Thymus (tissue), 11 donors: ENCODE measurements at regions not wholly inside any gene's neighbourhood (a gene's known extent, or its start where the extent isn't known, plus 50 kb on each side); places are given as distances from the start of the nearest gene placed in this dataset.

Experiments
- DNase-seq, 9 donors: peaks; one replicate each; pipeline ENCODE4 v3.0.0-alpha.2; 2013; ENCODE audit warnings: low spot score in 9 of 9, low read depth in 6 of 9, missing footprints in 1 of 9
- H3K27ac ChIP-seq, 2 donors: one replicate each; pipeline ENCODE4 v1.5.1; 2013; ENCODE audit warnings: control low read depth in 1 of 2, low read depth in 1 of 2, low read length in 1 of 2, mild to moderate bottlenecking in 1 of 2, moderate library complexity in 1 of 2
- H3K27me3 ChIP-seq, 2 donors: one replicate each; pipeline ENCODE4 v1.5.1; 2013; ENCODE audit warnings: low read length in 1 of 2; ENCODE audit not compliant: control insufficient read depth in 2 of 2, insufficient read depth in 1 of 2
- H3K36me3 ChIP-seq, 2 donors: one replicate each; pipeline ENCODE4 v1.5.1; 2013; ENCODE audit warnings: low read length in 1 of 2, mild to moderate bottlenecking in 1 of 2, moderate library complexity in 1 of 2; ENCODE audit not compliant: control insufficient read depth in 2 of 2, insufficient read depth in 2 of 2
- H3K4me1 ChIP-seq, 2 donors: one replicate each; pipeline ENCODE4 v1.5.1; 2013; ENCODE audit warnings: low read length in 2 of 2; ENCODE audit not compliant: control insufficient read depth in 2 of 2, insufficient read depth in 2 of 2
- H3K4me3 ChIP-seq, 2 donors: one replicate each; pipeline ENCODE4 v1.5.1; 2013; ENCODE audit warnings: low read length in 2 of 2, control low read depth in 1 of 2, mild to moderate bottlenecking in 1 of 2
- H3K9me3 ChIP-seq, 2 donors: one replicate each; pipeline ENCODE4 v1.5.1; 2013; ENCODE audit warnings: low read length in 1 of 2, mild to moderate bottlenecking in 1 of 2; ENCODE audit not compliant: control insufficient read depth in 2 of 2, insufficient read depth in 1 of 2
- WGBS: extraction: QIAGEN DNeasy Blood & Tissue Kit; methylation state at CpG from one replicate; pipeline ENCODE4 v1.1.7; 2013; 5-methylcytosine and 5-hydroxymethylcytosine counted together
- donor health status: healthy.

DNA sequence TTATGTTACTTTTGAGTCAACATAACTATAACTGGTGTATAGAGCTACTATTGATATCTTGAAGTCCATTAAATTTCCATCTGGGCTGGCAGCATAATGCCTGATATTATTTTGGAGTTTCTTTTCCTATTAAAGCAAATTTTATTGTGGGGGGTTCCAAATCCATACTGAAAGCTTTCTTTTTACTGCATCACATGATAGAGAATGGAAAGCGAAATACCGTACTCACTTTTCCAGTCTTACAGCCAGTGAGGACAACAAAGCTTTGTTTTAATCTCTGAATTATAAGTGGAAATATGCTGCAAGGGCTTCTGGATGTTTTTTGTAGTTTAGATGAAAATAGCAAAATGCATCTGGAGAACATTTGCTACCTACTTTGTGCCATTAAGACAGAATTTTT, 477.5 kb upstream of the SEMA3D start:
- Histone ChIP-seq H3K4me1 (no peaks in the 10 kb centered on the region), H3K27ac (no peak overlapping the region), H3K27me3 (no peaks in the 10 kb centered on the region), H3K36me3 (no peaks in the 10 kb centered on the region), H3K9me3 (no peaks in the 10 kb centered on the region), H3K4me3 (no peak overlapping the region)
- no peak for DNase-seq
- 97% methylated on average over 2 of the region's 2 CpGs for WGBS

- H3K4me3 ChIP-seq: no peak overlapping the region
- no peaks in the 10 kb centered on the region for H3K4me1 ChIP-seq
- no peaks in the 10 kb centered on the region for H3K36me3 ChIP-seq
- no peak overlapping the region for H3K27ac ChIP-seq
- H3K9me3 ChIP-seq: no peaks in the 10 kb centered on the region
- DNase-seq: no peak
- H3K27me3 ChIP-seq: no peaks in the 10 kb centered on the region
Observed at GRCh38 chr7:85659364-85659763, 472.5 kb upstream of the SEMA3D start.

DNA sequence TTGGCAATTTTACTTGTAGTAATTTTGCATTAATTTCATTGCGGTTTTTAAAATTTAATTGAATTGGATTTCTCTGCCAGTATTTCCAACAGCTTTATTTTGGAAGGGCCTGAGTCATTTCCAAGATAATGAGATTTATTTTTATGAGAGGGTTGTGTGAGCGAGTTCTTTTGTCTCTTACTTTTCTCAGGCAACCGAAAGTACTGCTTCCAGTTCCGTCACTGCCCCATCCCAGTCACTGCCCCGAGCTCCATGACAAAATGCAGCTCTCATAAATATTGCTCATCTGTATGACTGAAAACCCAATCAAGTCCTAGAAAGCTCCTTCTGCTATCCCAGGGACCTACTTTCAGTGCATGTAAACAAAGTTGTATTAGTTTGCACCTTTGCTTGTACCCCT, 468.4 kb upstream of the SEMA3D start:
- 94% methylated on average over 5 of the region's 5 CpGs for WGBS
- Histone ChIP-seq H3K36me3 (no peaks in the 10 kb centered on the region), H3K27me3 (no peaks in the 10 kb centered on the region), H3K9me3 (no peaks in the 10 kb centered on the region), H3K4me1 (no peaks in the 10 kb centered on the region), H3K27ac (no peak overlapping the region), H3K4me3 (no peak overlapping the region)
- DNase-seq: no peak

GRCh38 chr7:85644272-85644671, 457.4 kb upstream of the SEMA3D start:
- no peaks in the 10 kb centered on the region for H3K27me3 ChIP-seq
- no peaks in the 10 kb centered on the region for H3K36me3 ChIP-seq
- 96% methylated on average over 2 of the region's 2 CpGs for WGBS
- no peak overlapping the region for H3K4me3 ChIP-seq
- no peak for DNase-seq
- H3K9me3 ChIP-seq: no peaks in the 10 kb centered on the region
- no peaks in the 10 kb centered on the region for H3K4me1 ChIP-seq
- no peak overlapping the region for H3K27ac ChIP-seq

- Histone ChIP-seq H3K4me3 (no peak overlapping the region), H3K27ac (no peak overlapping the region), H3K9me3 (no peaks in the 10 kb centered on the region), H3K36me3 (no peaks in the 10 kb centered on the region), H3K4me1 (no peaks in the 10 kb centered on the region), H3K27me3 (no peaks in the 10 kb centered on the region)
- no peak for DNase-seq
- WGBS: 89% methylated on average over 3 of the region's 3 CpGs
Observed at GRCh38 chr7:85641331-85641730, 454.5 kb upstream of the SEMA3D start.

GRCh38 chr7:85638394-85638793, 451.5 kb upstream of the SEMA3D start:
- WGBS: 88% methylated on average over 1 of the region's 1 CpG
- no peak overlapping the region for H3K4me3 ChIP-seq
- H3K27me3 ChIP-seq: no peaks in the 10 kb centered on the region
- H3K9me3 ChIP-seq: no peaks in the 10 kb centered on the region
- no peaks in the 10 kb centered on the region for H3K36me3 ChIP-seq
- no peak for DNase-seq
- H3K27ac ChIP-seq: no peak overlapping the region
- H3K4me1 ChIP-seq: no peaks in the 10 kb centered on the region

DNA sequence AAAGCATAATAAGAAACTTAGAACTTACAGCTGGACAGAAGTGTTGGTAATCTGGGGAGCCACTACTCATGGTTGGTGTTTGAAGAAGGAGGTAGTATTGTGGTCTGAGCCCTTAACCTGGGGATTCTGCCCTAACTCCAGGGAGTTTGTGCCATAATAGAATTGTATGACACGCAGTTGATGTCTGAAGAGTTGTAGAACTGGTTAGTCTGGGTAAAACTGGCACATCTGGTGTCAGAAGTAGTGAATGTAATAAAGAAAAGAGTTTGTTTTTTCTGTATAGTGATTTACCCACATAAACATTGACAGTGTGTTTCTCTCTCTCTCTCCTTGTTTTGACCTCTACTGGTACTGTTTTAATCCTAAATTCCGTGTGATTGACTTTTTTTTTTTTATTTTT, 448.1 kb upstream of the SEMA3D start:
- 88% methylated on average over 2 of the region's 2 CpGs for WGBS
- no peak for DNase-seq
- no peak overlapping the region for H3K27ac ChIP-seq
- no peaks in the 10 kb centered on the region for H3K36me3 ChIP-seq
- no peaks in the 10 kb centered on the region for H3K9me3 ChIP-seq
- H3K4me3 ChIP-seq: no peak overlapping the region
- H3K27me3 ChIP-seq: no peaks in the 10 kb centered on the region
- H3K4me1 ChIP-seq: no peaks in the 10 kb centered on the region

- H3K4me1 ChIP-seq: no peaks in the 10 kb centered on the region
- 15% methylated on average over 1 of the region's 1 CpG for WGBS
- no peak for DNase-seq
- no peaks in the 10 kb centered on the region for H3K27me3 ChIP-seq
- no peaks in the 10 kb centered on the region for H3K36me3 ChIP-seq
- H3K9me3 ChIP-seq: no peaks in the 10 kb centered on the region
- no peak overlapping the region for H3K4me3 ChIP-seq
- H3K27ac ChIP-seq: no peak overlapping the region
Observed at GRCh38 chr7:85630904-85631600, 444.2 kb upstream of the SEMA3D start.

GRCh38 chr7:85627791-85628586, 441.1 kb upstream of the SEMA3D start:
- DNase-seq: no peak
- H3K4me1 ChIP-seq: no peaks in the 10 kb centered on the region
- H3K4me3 ChIP-seq: no peak overlapping the region
- no peaks in the 10 kb centered on the region for H3K27me3 ChIP-seq
- WGBS: 96% methylated on average over 5 of the region's 5 CpGs
- no peaks in the 10 kb centered on the region for H3K9me3 ChIP-seq
- H3K27ac ChIP-seq: no peak overlapping the region
- H3K36me3 ChIP-seq: no peaks in the 10 kb centered on the region
